Esophagus muscularis mucosa (tissue), 4 donors: ENCODE measurements at regions not wholly inside any gene's neighbourhood (a gene's known extent, or its start where the extent isn't known, plus 50 kb on each side); places are given as distances from the start of the nearest gene placed in this dataset.

Experiments
- DNase-seq: peaks from one replicate; pipeline ENCODE4 v3.0.0-alpha.2; 2017; ENCODE audit errors: extremely low spot score
- H3K27ac ChIP-seq, 4 donors: fragments of 200-600 bp; sonication (generic); replicated peaks in 1 of 4; 1 replicate in 3 of 4; 2 replicates in 1 of 4; pipeline ENCODE4 v1.5.1; 2016 to 2019; ENCODE audit warnings: mild to moderate bottlenecking in 1 of 4
- H3K27me3 ChIP-seq, 4 donors: fragments of 200-600 bp; sonication (generic); one replicate each; pipeline versions ENCODE4 v1.5.1 to v1.6.0; 2016 to 2019
- H3K36me3 ChIP-seq, 4 donors: fragments of 200-600 bp; sonication (generic); one replicate each; pipeline ENCODE4 v1.5.1; 2016 to 2019
- H3K4me1 ChIP-seq, 4 donors: fragments of 200-600 bp; sonication (generic); one replicate each; pipeline ENCODE4 v1.5.1; 2016 to 2019
- H3K4me3 ChIP-seq, 4 donors: fragments of 200-600 bp; sonication (generic); 1 replicate in 2 of 4; 2 replicates in 2 of 4; pipeline ENCODE4 v1.5.1; 2016 to 2019; ENCODE audit warnings: mild to moderate bottlenecking in 4 of 4, moderate library complexity in 1 of 4
- H3K9me3 ChIP-seq, 4 donors: fragments of 200-600 bp; sonication (generic); 1 replicate in 3 of 4; 2 replicates in 1 of 4; pipeline ENCODE4 v1.5.1; 2016 to 2019
- EP300 ChIP-seq: sonication (generic); formaldehyde crosslinking; IDR thresholded peaks from one replicate; pipeline ENCODE4 v1.6.1; 2017; ENCODE audit warnings: antibody characterized with exemption
- POLR2A ChIP-seq: fragments of 450-650 bp; IDR thresholded peaks from one replicate; pipeline ENCODE4 v1.6.1; 2017; ENCODE audit warnings: antibody characterized with exemption, moderate library complexity, mild to moderate bottlenecking, low read depth
- POLR2AphosphoS5 ChIP-seq, 2 donors: sonication (generic); formaldehyde crosslinking; IDR thresholded peaks; one replicate each; pipeline ENCODE4 v1.6.1; 2017; ENCODE audit warnings: antibody characterized with exemption in 2 of 2
- WGBS: methylation state at CpG from one replicate; pipeline ENCODE4 v1.1.5; 2018; 5-methylcytosine and 5-hydroxymethylcytosine counted together
- intact Hi-C: fragments of 100-400 bp; cut with DNase I; formaldehyde crosslinking; loops from one replicate; pipeline ENCODE4 v1.15.1; 2023
- TF ChIP-seq, protein P1 (sequence below), 3 experiments: fragments of 200-600 bp in 2 of 3; fragments of 450-650 bp in 1 of 3; sonication (generic) in 2 of 3; IDR thresholded peaks; one replicate each; pipeline ENCODE4 v1.5.1; 2017 to 2019; ENCODE audit warnings: antibody characterized with exemption in 3 of 3, mild to moderate bottlenecking in 2 of 3, moderate library complexity in 1 of 3

DNA sequence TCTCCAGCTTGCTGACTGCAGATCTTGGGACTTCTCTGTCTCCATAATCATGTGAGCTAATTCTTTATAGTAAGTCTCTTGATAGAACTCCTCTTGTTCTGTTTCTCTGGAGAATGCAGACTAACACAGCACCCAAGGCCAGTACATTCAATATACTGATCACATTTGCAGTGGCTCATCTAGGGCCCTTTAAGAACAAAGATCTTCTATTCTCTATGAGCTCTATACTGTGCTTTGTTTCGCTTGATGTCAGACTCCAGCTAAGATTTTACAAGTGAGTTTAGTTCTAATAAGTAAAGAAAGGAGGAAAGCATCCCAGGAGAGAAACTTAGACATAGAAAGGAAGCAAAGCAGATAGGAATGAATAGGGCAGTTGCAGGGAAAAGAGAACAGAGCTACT is 69.3 kb upstream of the TMPO start:
- WGBS: 29% methylated on average over 1 of the region's 1 CpG
- Histone ChIP-seq H3K27me3 (no peaks in the 10 kb centered on the region), H3K36me3 (no peaks in the 10 kb centered on the region), H3K27ac (no peak overlapping the region), H3K9me3 (no peaks in the 10 kb centered on the region), H3K4me3 (no peak overlapping the region), H3K4me1 (no peaks in the 10 kb centered on the region)
- intact Hi-C loops: no loop called here
- TF ChIP-seq POLR2A: no peak
- DNase-seq: no peak

DNA sequence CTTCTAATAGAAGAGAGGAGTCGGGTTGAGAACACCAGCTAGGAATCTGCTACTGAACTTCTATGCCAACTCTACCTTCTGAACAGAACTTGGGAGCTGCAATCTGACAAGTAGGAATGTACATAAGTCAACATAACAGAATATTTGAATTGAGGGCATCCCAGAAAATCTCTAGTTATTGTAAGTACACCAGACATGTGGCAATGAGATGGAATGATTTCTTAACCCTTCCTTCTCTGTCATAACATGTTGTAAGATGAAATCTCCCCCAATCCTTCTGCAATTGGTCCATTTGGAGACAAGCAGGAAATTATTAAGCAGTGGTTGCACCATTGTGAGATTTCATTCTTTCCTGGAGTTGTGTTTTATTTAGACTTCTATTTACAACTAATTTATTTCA is 68.7 kb upstream of the TMPO start:
- H3K4me3 ChIP-seq: no peak overlapping the region
- no peaks in the 10 kb centered on the region for H3K36me3 ChIP-seq
- no peaks in the 10 kb centered on the region for H3K27me3 ChIP-seq
- no peak for DNase-seq
- intact Hi-C loops: no loop called here
- 50% methylated on average over 1 of the region's 1 CpG for WGBS
- H3K4me1 ChIP-seq: no peaks in the 10 kb centered on the region
- no peak overlapping the region for H3K27ac ChIP-seq
- TF ChIP-seq EP300: no peak
- TF ChIP-seq, protein P1, sequence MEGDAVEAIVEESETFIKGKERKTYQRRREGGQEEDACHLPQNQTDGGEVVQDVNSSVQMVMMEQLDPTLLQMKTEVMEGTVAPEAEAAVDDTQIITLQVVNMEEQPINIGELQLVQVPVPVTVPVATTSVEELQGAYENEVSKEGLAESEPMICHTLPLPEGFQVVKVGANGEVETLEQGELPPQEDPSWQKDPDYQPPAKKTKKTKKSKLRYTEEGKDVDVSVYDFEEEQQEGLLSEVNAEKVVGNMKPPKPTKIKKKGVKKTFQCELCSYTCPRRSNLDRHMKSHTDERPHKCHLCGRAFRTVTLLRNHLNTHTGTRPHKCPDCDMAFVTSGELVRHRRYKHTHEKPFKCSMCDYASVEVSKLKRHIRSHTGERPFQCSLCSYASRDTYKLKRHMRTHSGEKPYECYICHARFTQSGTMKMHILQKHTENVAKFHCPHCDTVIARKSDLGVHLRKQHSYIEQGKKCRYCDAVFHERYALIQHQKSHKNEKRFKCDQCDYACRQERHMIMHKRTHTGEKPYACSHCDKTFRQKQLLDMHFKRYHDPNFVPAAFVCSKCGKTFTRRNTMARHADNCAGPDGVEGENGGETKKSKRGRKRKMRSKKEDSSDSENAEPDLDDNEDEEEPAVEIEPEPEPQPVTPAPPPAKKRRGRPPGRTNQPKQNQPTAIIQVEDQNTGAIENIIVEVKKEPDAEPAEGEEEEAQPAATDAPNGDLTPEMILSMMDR (IDR thresholded peaks at IDR 0.05): no peak
- TF ChIP-seq POLR2AphosphoS5 (IDR thresholded peaks at IDR 0.05): no peak
- no peak for TF ChIP-seq POLR2A
- H3K9me3 ChIP-seq: no peaks in the 10 kb centered on the region

DNA sequence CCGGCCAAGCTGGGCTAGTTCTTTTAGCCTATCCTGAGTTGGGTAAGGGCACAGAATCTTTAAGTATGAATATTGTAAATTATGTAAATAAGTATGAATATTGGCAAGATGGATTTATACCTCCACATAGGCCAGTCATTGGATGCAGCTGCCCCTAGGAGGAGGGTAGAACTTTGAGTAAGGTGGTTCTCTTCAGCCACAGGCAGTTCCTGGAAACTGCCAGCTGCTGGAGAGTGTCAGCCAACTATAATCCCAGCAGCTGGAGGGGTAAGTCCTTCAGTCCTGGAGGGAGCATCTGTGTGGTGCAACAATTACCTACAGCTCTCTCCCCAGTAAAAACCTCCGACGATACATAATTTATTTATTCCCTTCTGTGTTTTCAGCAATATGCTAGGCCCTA is 65.8 kb upstream of the TMPO start:
- 94% methylated on average over 3 of the region's 3 CpGs for WGBS
- intact Hi-C loops: no loop called here
- Histone ChIP-seq H3K4me3 (no peak overlapping the region), H3K4me1 (no peaks in the 10 kb centered on the region), H3K36me3 (no peaks in the 10 kb centered on the region), H3K27ac (no peak overlapping the region), H3K27me3 (no peaks in the 10 kb centered on the region), H3K9me3 (no peaks in the 10 kb centered on the region)
- TF ChIP-seq, protein P1 (IDR thresholded peaks at IDR 0.05): no peak
- TF ChIP-seq POLR2A: no peak
- TF ChIP-seq POLR2AphosphoS5 (IDR thresholded peaks at IDR 0.05): no peak
- no peak for TF ChIP-seq EP300
- DNase-seq: no peak

DNA sequence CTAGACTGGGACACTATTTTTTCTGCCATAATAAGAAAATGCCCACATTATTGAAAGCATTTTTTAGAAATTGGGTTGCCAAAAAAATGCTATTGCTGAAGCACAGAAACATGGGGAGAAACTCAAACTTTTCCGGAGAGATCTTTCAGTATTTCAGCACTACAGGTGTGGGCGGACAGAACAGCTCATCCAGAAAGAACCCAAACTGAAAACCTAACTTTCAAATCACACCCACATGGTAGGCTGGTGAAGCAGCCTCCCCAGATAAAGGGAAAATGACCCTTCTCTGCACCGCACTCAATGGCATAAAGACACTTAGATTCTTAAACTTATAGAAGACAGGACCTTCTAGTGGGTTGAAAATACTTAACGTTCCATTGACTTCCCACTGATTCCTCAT is 62.3 kb upstream of the TMPO start:
- no peaks in the 10 kb centered on the region for H3K27me3 ChIP-seq
- H3K27ac ChIP-seq: no peak overlapping the region
- peaks cover 6 to 11% (median 7%) of the 10 kb centered on the region in 4 donors for H3K4me1 ChIP-seq
- no peak for DNase-seq
- intact Hi-C loops: no loop called here
- TF ChIP-seq POLR2A (no peak), POLR2AphosphoS5 (IDR thresholded peaks at IDR 0.05) (no peak), EP300 (no peak)
- TF ChIP-seq, protein P1 (IDR thresholded peaks at IDR 0.05): no peak
- H3K36me3 ChIP-seq: no peaks in the 10 kb centered on the region
- H3K4me3 ChIP-seq: no peak overlapping the region
- no peaks in the 10 kb centered on the region for H3K9me3 ChIP-seq
- WGBS: 91% methylated on average over 4 of the region's 4 CpGs

DNA sequence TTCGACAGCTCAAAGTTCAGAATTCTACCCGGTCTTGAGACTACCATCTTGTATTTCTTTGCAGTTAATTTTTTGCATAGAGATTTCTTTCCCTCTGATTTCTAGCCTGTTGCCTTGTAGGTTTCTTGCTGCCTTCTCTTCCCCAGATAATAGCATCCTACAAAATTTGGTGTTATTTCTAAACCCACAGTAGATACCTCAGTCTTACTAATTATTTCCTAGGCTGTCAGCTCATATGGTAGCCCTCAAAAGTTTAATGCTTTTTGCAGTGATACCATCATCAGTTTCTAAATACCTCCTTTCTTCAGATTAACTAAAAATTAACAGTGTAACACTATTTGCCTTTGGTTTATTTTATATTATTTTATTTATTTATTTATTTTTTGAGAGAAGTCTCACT is 61.9 kb upstream of the TMPO start:
- peaks cover 6 to 11% (median 7%) of the 10 kb centered on the region in 4 donors for H3K4me1 ChIP-seq
- H3K9me3 ChIP-seq: no peaks in the 10 kb centered on the region
- H3K27ac ChIP-seq: no peak overlapping the region
- TF ChIP-seq POLR2AphosphoS5 (IDR thresholded peaks at IDR 0.05): no peak
- no peak for TF ChIP-seq EP300
- no peak overlapping the region for H3K4me3 ChIP-seq
- intact Hi-C loops: no loop called here
- DNase-seq: no peak
- H3K36me3 ChIP-seq: no peaks in the 10 kb centered on the region
- WGBS: 88% methylated on average over 2 of the region's 2 CpGs
- H3K27me3 ChIP-seq: no peaks in the 10 kb centered on the region

DNA sequence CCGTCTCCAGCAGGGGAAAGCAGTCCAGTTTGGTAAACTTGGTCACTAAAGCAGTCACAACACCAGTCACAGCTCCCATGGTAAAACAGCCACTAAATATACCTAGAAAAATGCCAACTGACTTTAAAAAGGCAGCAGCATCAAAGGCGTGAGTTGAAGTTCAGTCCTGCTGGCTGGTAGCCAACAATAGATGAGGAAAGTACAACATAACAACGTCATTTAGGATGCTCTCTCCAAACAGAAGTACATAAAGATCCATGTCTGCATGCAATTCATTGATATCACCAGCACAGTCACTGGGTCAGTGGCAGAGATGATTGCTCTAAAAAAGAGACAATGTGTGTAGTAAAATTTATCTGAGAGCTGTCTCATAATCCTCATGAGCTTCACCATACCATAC is 59.3 kb upstream of the TMPO start:
- DNase-seq: no peak
- H3K27me3 ChIP-seq: no peaks in the 10 kb centered on the region
- H3K36me3 ChIP-seq: no peaks in the 10 kb centered on the region
- H3K27ac ChIP-seq: no peak overlapping the region
- H3K4me1 ChIP-seq: peaks cover 6 to 11% (median 7%) of the 10 kb centered on the region in 4 donors
- no peak overlapping the region for H3K4me3 ChIP-seq
- TF ChIP-seq EP300: no peak
- TF ChIP-seq, protein P1 (IDR thresholded peaks at IDR 0.05): no peak
- TF ChIP-seq POLR2AphosphoS5 (IDR thresholded peaks at IDR 0.05): no peak
- no peak for TF ChIP-seq POLR2A
- intact Hi-C loops: no loop called here
- whole genome bisulfite sequencing: 80% methylated on average over 3 of the region's 3 CpGs
- H3K9me3 ChIP-seq: no peaks in the 10 kb centered on the region
